Liver (tissue), 8 donors: ENCODE measurements at regions not wholly inside any gene's neighbourhood (a gene's known extent, or its start where the extent isn't known, plus 50 kb on each side); places are given as distances from the start of the nearest gene placed in this dataset.
"Not testable (repeated sequence)": the region's sequence is repeated elsewhere in the genome, so short reads cannot be mapped to it uniquely, and the experiment has no call there.

Source experiments
- DNase-seq: peaks from one replicate; pipeline ENCODE4 v3.0.0-alpha.2; 2017; ENCODE audit warnings: low spot score
- H3K27ac ChIP-seq, 2 donors: one replicate each; pipeline ENCODE4 v1.7.0; 2013; ENCODE audit warnings: inconsistent platforms in 2 of 2, low read length in 2 of 2, control low read depth in 1 of 2, low read depth in 1 of 2, mild to moderate bottlenecking in 1 of 2
- H3K27me3 ChIP-seq, 4 donors: one replicate each; pipeline versions ENCODE4 v1.6.1 to v1.7.0; 2013; ENCODE audit warnings: low read length in 3 of 4, inconsistent platforms in 1 of 4, mild to moderate bottlenecking in 1 of 4, moderate library complexity in 1 of 4; ENCODE audit not compliant: control insufficient read depth in 4 of 4, insufficient read depth in 4 of 4
- H3K36me3 ChIP-seq, 4 donors: one replicate each; pipeline versions ENCODE4 v1.6.1 to v1.7.0; 2013; ENCODE audit warnings: low read length in 3 of 4, mild to moderate bottlenecking in 3 of 4, low read depth in 1 of 4, moderate library complexity in 1 of 4; ENCODE audit not compliant: control insufficient read depth in 4 of 4, insufficient read depth in 3 of 4
- H3K4me1 ChIP-seq, 4 donors: one replicate each; pipeline versions ENCODE4 v1.6.1 to v1.7.0; 2013; ENCODE audit warnings: low read length in 3 of 4, mild to moderate bottlenecking in 3 of 4, moderate library complexity in 1 of 4; ENCODE audit not compliant: control insufficient read depth in 4 of 4, insufficient read depth in 4 of 4
- H3K4me3 ChIP-seq, 3 donors: one replicate each; pipeline versions ENCODE4 v1.6.1 to v1.7.0; 2013; ENCODE audit warnings: low read length in 3 of 3, control low read depth in 1 of 3, low read depth in 1 of 3, mild to moderate bottlenecking in 1 of 3
- H3K9ac ChIP-seq, 2 donors: one replicate each; pipeline ENCODE4 v1.7.0; 2013; ENCODE audit warnings: low read length in 2 of 2, mild to moderate bottlenecking in 2 of 2, moderate library complexity in 2 of 2, control low read depth in 1 of 2, low read depth in 1 of 2
- H3K9me3 ChIP-seq, 4 donors: one replicate each; pipeline versions ENCODE4 v1.6.1 to v1.7.0; 2013; ENCODE audit warnings: low read length in 3 of 4; ENCODE audit not compliant: control insufficient read depth in 4 of 4
- EGR1 ChIP-seq, 2 donors: IDR thresholded peaks; 2 replicates each; pipeline ENCODE4 v1.6.1; 2016 to 2018; ENCODE audit warnings: antibody characterized with exemption in 2 of 2, low read depth in 2 of 2
- FOXA1 ChIP-seq: IDR thresholded peaks from 2 replicates; pipeline ENCODE4 v1.6.1; 2016; ENCODE audit warnings: antibody characterized with exemption
- FOXA2 ChIP-seq: IDR thresholded peaks from 2 replicates; pipeline ENCODE4 v1.6.1; 2016; ENCODE audit warnings: antibody characterized with exemption
- GABPA ChIP-seq, 2 donors: IDR thresholded peaks in 1 of 2; conservative IDR thresholded peaks in 1 of 2; 2 replicates each; pipeline ENCODE4 v1.6.1; 2016; ENCODE audit warnings: antibody characterized with exemption in 2 of 2, mild to moderate bottlenecking in 1 of 2, moderate library complexity in 1 of 2
- HNF4A ChIP-seq, 2 donors: conservative IDR thresholded peaks; 2 replicates each; pipeline ENCODE4 v1.6.1; 2016; ENCODE audit warnings: antibody characterized with exemption in 2 of 2, mild to moderate bottlenecking in 2 of 2
- HNF4G ChIP-seq: IDR thresholded peaks from 2 replicates; pipeline ENCODE4 v1.6.1; 2016; ENCODE audit warnings: antibody characterized with exemption
- JUND ChIP-seq, 2 donors: IDR thresholded peaks; 2 replicates each; pipeline ENCODE4 v1.6.1; 2016; ENCODE audit warnings: antibody characterized with exemption in 2 of 2
- MAX ChIP-seq: IDR thresholded peaks from 2 replicates; pipeline ENCODE4 v1.6.1; 2016; ENCODE audit warnings: antibody characterized with exemption
- RAD21 ChIP-seq, 2 donors: IDR thresholded peaks; 2 replicates each; pipeline ENCODE4 v1.6.1; 2016; ENCODE audit warnings: antibody characterized with exemption in 2 of 2, mild to moderate bottlenecking in 2 of 2
- SP1 ChIP-seq: IDR thresholded peaks from 2 replicates; pipeline ENCODE4 v1.6.1; 2018; ENCODE audit warnings: antibody characterized with exemption, mild to moderate bottlenecking
- TAF1 ChIP-seq: conservative IDR thresholded peaks from 2 replicates; pipeline ENCODE4 v1.6.1; 2016; ENCODE audit warnings: antibody characterized with exemption, mild to moderate bottlenecking
- YY1 ChIP-seq: IDR thresholded peaks from 2 replicates; pipeline ENCODE4 v1.6.1; 2016; ENCODE audit warnings: antibody characterized with exemption, mild to moderate bottlenecking
- ZBTB33 ChIP-seq: IDR thresholded peaks from 2 replicates; pipeline ENCODE4 v1.6.1; 2016; ENCODE audit warnings: antibody characterized with exemption
- WGBS: extraction: QIAGEN DNeasy Blood & Tissue Kit; methylation state at CpG from one replicate; pipeline ENCODE4 v1.1.7; 2013; 5-methylcytosine and 5-hydroxymethylcytosine counted together
- TF ChIP-seq, protein P1 (sequence below): fragments of 150-350 bp; IDR thresholded peaks from 2 replicates; pipeline ENCODE4 v1.5.1; 2017; ENCODE audit warnings: improper control_type of control experiment, low read depth, low read length; ENCODE audit not compliant: missing input control
- TF ChIP-seq, protein P2 (sequence below): IDR thresholded peaks from 2 replicates; pipeline ENCODE4 v1.6.1; 2016; ENCODE audit warnings: antibody characterized with exemption, mild to moderate bottlenecking
- donor health status: healthy.
- donor health status: healthy.
- donor health status: healthy.
- donor health status: healthy.
- donor health status: healthy.

DNA sequence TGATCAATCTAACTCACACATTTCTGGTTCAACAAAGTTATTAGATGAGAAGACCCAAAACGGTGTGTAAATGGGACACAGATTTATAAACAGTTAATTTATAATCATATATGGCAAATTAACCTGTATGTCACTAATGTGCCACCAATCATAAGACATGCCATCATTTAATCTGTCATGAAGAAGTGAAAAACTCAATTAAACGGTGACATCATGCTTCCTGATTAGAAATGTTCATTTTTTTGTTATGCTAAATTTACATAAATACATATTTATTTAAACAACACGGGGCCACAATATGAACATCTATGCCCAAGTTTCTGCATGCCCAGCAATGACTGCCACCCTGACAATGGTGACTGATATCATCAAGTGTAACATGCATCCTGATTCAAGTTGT is 164.1 kb upstream of the EEA1 start:
- WGBS = 92% methylated on average over 3 of the region's 3 CpGs
- H3K9me3 ChIP-seq = no peaks in the 10 kb centered on the region

DNA sequence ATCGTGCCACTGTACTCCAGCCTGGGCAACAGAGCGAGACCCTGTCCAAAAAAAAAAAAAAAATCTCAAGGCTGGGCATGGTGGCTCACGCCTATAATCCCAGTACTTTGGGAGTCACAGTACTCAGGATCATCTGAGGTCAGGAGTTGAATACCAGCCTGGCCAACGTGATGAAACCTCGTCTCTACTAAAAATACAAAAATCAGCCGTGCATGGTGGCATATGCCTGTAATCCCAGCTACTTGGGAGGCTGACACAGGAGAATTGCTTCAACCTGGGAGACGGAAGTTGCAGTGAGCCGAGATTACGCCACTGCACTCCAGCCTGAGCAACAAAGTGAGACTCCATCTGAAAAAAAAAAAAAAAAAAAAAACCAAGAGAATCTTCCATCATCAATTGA is 165.1 kb upstream of the EEA1 start:
- H3K4me3 ChIP-seq, DNase-seq, H3K36me3 ChIP-seq, H3K9ac ChIP-seq, H3K9me3 ChIP-seq, H3K27me3 ChIP-seq, H3K27ac ChIP-seq, H3K4me1 ChIP-seq: not testable (repeated sequence)
- 85% methylated on average over 9 of the region's 9 CpGs for WGBS

More for the DNA sequence above, 164.1 kb upstream of the EEA1 start:
- Histone ChIP-seq H3K4me3 (no peak overlapping the region), H3K27me3 (no peaks in the 10 kb centered on the region), H3K36me3 (no peaks in the 10 kb centered on the region), H3K27ac (no peak overlapping the region), H3K9ac (no peak overlapping the region), H3K4me1 (no peaks in the 10 kb centered on the region)
- DNase-seq = no peak
- TF ChIP-seq ZBTB33 = no peak
- TF ChIP-seq YY1 = no peak
- TF ChIP-seq, protein P1, sequence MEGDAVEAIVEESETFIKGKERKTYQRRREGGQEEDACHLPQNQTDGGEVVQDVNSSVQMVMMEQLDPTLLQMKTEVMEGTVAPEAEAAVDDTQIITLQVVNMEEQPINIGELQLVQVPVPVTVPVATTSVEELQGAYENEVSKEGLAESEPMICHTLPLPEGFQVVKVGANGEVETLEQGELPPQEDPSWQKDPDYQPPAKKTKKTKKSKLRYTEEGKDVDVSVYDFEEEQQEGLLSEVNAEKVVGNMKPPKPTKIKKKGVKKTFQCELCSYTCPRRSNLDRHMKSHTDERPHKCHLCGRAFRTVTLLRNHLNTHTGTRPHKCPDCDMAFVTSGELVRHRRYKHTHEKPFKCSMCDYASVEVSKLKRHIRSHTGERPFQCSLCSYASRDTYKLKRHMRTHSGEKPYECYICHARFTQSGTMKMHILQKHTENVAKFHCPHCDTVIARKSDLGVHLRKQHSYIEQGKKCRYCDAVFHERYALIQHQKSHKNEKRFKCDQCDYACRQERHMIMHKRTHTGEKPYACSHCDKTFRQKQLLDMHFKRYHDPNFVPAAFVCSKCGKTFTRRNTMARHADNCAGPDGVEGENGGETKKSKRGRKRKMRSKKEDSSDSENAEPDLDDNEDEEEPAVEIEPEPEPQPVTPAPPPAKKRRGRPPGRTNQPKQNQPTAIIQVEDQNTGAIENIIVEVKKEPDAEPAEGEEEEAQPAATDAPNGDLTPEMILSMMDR = no peak
- no peak for TF ChIP-seq SP1

DNA sequence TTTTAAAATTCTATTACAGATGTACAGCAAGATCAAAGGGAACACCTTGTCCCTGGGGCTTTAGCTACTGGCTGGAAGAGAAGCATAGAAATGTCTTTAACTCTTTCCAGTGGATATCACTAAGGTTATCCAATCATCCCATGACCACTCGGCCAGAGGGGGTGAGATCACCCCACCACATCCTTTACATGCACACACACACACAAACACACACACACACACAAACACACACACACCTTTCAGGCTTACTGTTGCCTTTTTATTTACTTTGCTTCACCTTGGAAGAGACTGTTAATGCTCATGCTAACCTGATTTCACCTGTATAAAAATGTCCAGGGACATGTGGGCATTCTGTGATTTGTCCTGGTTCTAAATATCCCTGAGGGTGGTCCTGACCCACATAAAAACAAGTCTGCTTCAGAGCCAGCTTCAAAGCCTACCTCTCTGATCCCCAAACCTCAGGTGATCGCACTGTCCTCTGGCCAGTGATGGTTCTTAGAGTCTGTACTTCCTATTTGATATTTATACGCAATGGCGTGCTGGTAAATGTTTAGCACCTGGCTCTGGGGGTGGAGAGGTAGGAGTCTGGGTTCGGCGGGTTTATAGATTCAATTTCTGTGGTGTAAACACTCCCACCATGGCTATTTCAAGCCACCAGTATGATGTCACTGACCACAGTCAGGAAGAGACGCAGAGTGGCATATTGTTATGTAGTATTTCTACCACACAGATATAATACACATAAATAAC is 166.1 kb upstream of the EEA1 start:
- 69% methylated on average over 7 of the region's 7 CpGs for WGBS
- no peak for DNase-seq
- Histone ChIP-seq H3K27ac (no peak overlapping the region), H3K36me3 (no peaks in the 10 kb centered on the region), H3K9me3 (no peaks in the 10 kb centered on the region), H3K4me3 (no peak overlapping the region), H3K27me3 (no peaks in the 10 kb centered on the region), H3K4me1 (no peaks in the 10 kb centered on the region), H3K9ac (no peak overlapping the region)
- TF ChIP-seq FOXA1 = no peak
- no peak for TF ChIP-seq HNF4G
- TF ChIP-seq, protein P1 = no peak
- TF ChIP-seq YY1 = no peak
- TF ChIP-seq TAF1 = no peak
- TF ChIP-seq ZBTB33 = no peak
- TF ChIP-seq RAD21 (IDR thresholded peaks at IDR 0.05) = no peak
- TF ChIP-seq FOXA2 = no peak
- no peak for TF ChIP-seq MAX
- no peak for TF ChIP-seq EGR1 (IDR thresholded peaks at IDR 0.05; ENCODE audit: low read depth in 2 of 2)
- TF ChIP-seq, protein P2, sequence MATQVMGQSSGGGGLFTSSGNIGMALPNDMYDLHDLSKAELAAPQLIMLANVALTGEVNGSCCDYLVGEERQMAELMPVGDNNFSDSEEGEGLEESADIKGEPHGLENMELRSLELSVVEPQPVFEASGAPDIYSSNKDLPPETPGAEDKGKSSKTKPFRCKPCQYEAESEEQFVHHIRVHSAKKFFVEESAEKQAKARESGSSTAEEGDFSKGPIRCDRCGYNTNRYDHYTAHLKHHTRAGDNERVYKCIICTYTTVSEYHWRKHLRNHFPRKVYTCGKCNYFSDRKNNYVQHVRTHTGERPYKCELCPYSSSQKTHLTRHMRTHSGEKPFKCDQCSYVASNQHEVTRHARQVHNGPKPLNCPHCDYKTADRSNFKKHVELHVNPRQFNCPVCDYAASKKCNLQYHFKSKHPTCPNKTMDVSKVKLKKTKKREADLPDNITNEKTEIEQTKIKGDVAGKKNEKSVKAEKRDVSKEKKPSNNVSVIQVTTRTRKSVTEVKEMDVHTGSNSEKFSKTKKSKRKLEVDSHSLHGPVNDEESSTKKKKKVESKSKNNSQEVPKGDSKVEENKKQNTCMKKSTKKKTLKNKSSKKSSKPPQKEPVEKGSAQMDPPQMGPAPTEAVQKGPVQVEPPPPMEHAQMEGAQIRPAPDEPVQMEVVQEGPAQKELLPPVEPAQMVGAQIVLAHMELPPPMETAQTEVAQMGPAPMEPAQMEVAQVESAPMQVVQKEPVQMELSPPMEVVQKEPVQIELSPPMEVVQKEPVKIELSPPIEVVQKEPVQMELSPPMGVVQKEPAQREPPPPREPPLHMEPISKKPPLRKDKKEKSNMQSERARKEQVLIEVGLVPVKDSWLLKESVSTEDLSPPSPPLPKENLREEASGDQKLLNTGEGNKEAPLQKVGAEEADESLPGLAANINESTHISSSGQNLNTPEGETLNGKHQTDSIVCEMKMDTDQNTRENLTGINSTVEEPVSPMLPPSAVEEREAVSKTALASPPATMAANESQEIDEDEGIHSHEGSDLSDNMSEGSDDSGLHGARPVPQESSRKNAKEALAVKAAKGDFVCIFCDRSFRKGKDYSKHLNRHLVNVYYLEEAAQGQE = no peak
- TF ChIP-seq SP1 = no peak
- no peak for TF ChIP-seq GABPA (IDR thresholded peaks at IDR 0.05 in 1 of 2, conservative IDR thresholded peaks at IDR 0.05 in 1 of 2)
- TF ChIP-seq JUND (IDR thresholded peaks at IDR 0.05) = no peak
- TF ChIP-seq HNF4A (conservative IDR thresholded peaks at IDR 0.05) = no peak
